HG02588 (cell line): ENCODE measurements at regions not wholly inside any gene's neighbourhood (a gene's known extent, or its start where the extent isn't known, plus 50 kb on each side); places are given as distances from the start of the nearest gene placed in this dataset.

Source experiments
- ATAC-seq: cut with Tn5 transposase; IDR thresholded peaks from one replicate; pipeline ENCODE4 v1.9.1; 2021; ENCODE audit warnings: mild to moderate bottlenecking, moderate library complexity; ENCODE audit not compliant: unreplicated experiment

GRCh38 chr10:113456741-113457140 lies 96.1 kb upstream of the HABP2 start:
- no peak for ATAC-seq

GRCh38 chr10:113457408-113457807 lies 95.4 kb upstream of the HABP2 start:
- ATAC-seq, result no peak

GRCh38 chr10:113458451-113458850 lies 94.4 kb upstream of the HABP2 start:
- ATAC-seq, result no peak

DNA sequence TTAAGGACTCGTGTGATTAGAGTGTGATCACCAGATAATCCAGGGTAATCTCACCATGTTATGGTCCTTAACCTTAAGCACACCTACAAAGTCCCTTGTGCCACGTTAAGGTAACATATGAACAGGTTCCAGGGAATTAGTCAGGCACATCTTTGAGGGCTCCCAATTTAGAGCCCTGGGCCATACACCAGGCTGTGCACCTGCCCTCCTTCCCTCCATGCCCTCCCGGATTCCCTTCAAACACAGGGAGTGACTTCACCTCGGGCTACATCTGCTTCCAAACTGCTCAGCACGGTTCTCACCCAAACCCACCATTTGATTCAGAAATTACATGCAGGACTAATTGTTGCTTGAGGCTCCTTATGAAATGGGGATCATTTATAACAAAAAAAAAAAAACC lies 93.9 kb upstream of the HABP2 start:
- no peak for ATAC-seq

DNA sequence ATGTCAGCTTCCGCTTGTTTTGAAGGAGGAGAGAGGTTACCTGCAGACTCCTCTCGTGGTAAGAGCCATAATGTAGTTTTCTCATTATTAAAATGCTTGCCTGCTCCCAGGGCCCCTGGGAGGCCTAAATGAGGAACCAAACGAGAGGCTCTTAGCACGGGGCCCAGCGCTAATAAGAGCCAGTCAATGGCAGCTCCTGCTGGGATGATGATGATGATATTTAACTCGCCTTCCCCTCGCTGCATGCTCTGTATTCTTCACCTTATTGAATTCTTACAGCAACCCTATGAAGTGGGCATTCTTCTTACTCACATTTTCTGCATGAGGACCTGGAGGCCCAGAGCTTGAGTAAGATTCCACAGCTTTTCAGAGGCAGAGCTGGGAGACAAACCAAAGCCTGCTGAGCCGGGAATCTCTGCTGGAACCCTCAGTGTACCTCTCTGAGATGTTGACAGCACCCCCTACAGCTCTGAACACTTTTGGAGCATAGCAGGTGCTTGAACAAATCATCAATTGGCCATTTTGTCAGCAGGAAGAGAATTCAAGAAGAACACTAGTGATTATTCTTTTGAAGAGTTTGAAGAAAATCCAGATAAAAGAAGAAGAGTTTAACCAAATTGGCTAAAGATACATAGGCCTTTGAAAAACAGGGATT lies 93.1 kb upstream of the HABP2 start:
- ATAC-seq, result no peak

DNA sequence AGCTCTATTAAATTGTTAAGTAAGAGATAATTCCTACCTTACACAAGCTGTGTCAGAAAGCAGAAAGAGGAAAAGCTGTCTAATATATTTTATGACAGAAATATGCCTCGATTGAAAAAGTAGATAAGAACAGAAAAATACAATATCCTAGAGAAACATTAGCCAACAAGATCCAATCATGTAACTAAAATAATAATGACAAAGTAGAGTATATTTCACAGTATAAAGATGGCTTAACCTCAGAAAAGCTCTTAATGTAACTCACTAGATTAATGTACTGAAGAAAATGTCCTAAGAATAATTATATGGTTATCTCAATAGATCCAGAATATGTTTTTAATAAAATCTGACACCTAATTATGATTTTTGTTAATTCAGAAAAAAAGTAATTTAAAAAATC lies 89.8 kb upstream of the HABP2 start:
- no peak for ATAC-seq

- no peak for ATAC-seq
Observed at GRCh38 chr10:113463777-113464176, 89.1 kb upstream of the HABP2 start.

DNA sequence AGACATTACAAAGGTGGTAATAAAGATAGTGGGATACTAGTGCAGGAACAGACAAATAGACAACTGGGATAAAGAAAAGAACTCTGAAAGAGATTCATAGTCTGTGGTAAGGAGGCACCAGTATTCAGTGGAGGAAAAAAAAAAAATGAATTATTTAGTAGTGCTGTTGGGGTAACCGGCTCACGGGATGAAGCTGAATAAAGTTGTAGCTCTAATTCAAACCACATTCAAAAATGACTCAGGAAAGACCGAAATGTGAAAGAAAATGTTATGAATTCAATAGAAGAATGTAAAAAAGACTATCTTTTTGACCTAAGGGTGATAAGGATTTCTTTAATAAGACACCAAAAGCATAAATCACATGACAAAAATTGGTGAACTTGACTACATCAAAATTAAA lies 83.1 kb upstream of the HABP2 start:
- no peak for ATAC-seq

DNA sequence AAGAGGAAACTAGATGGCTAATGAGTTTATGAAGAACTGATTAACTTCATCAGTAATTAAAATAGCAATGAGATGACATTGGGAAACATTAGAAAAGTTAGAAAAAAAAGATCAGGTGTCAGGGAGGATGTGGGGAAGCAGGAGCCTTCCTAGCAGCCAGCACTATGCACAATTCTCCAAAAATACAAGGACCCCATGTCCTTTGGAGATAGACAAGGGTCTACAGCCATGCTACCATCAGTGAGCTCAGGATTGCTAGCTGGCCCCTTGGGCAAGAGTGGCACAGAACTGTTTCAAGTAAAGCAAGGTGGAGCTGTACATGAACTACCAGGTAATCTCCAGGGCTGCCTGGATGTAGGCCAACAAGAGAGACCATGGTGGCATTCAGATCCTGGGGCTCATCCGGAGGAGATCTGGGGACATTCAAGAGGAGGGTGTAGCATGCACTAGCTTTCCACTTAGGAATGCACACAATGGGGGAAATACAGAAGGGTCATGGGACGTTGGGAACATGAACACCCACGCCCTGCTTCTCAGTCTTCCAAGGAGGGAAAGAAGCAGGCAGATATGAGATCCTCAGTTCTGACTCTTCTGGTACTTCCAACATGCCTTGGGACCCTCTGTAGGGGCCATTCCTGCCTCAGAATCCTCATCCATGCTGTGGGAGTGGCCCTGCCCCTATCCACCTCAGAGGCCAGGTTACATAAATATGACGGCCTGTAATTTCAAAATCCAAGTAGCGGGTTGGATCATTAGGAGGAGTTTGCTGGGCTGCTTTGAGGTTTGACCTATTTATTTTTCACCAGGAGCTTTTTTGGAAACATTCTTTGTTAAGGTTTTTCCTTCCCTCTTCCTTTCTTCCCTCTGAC lies 82.2 kb upstream of the HABP2 start:
- no peak for ATAC-seq

DNA sequence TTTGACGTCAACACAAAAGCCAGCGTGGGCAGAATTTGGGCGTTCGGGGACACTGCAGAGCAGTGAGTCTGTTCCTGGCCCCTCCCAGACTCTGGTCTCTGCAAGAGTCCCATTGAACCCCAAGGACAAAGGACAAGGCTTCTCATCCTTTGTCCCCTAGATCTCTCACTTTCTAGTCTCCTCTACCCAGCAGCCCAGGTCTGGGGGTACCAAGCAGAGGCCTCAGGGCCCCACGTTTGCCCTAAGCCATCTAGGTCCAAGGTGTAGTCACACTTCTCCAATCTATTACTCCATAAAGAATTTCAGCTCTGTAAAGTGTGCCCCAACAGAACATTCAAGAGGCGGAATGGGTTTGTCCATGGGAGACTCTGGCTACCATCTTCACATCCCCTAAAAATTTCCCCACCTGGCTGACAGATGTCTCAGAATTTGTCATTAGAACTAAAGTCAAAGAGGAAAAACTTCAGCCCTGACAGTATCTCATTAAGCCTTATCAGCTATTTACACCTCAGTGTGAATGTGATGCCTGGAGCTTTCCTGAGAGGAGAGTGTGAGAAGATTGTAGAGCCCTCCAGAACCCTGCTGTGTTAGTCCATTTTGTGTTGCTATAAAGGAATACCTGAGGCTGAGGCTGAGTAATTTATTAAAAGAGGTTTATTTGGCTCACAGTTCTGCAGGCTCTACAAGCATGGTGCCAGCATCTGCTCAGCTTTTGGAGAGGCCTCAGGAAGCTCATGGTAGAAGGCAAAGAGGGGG lies 81.4 kb upstream of the HABP2 start:
- no peak for ATAC-seq

GRCh38 chr10:113473011-113473410 lies 79.8 kb upstream of the HABP2 start:
- ATAC-seq, result no peak

DNA sequence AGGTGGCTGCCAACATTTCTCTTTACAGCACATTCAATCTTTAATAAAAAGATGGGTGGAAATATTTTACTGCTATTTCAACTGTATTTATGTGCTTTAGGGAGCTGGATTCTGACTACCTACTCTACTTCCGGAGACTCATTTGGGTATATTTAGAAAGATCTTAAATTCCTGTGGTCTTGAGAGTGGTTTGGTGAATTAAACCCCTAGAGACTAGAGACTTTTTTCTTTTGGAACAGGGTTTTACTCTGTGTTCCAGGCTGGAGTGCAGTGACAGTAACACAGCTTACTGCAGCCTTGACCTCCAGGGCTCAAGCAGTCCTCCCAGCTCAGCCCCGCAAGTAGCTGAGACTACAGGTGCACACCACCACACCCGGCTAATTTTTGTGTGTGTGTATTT lies 79.0 kb upstream of the HABP2 start:
- ATAC-seq, result no peak

GRCh38 chr10:113474752-113475151 lies 78.1 kb upstream of the HABP2 start:
- no peak for ATAC-seq

DNA sequence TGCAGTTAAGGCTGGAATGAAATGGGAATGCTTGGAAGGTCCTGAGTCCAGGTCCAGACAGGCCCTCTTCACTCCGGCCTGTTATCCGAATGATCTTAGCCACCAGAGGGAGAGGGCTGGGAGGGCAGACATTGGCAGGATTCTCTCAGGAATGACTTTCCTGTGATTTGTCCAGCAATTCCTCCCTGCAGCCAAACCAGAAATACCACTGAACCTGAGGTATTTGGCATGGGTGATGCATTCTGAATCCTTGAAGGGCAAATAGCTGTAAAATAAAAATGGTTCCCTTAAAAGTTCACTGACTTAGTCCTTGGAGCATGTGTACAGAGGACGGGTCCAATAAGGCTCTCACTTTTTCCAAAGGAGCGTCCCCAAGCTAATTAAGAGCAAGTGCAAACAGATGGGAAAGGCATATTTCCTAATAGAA lies 77.5 kb upstream of the HABP2 start:
- ATAC-seq, result no peak

DNA sequence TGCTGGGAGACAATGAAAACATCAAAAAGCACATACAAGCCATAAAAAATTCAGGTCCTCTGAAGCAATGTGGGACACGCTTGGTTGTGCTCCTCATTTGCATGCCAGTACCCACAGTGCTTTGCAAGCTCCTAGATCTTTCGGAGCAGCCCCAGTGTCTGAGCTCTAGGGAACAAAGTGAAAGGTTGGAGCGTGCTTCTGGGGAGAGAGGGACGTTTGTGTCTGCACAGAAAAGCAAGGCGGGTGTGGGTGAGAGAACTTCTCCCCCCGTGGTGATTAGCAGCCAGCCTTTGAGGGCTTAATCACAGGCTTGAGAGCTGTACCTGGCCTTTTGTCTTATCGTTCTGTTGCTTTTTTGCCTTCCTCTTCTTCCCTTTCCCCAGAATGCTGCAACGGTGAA lies 76.7 kb upstream of the HABP2 start:
- no peak for ATAC-seq

- no peak for ATAC-seq
Observed at GRCh38 chr10:113476673-113477072, 76.2 kb upstream of the HABP2 start.

- no peak for ATAC-seq
Observed at GRCh38 chr10:113477451-113477850, 75.4 kb upstream of the HABP2 start.

- no peak for ATAC-seq
Observed at GRCh38 chr10:113479346-113480080, 73.3 kb upstream of the HABP2 start.

GRCh38 chr10:113480081-113480360 lies 72.8 kb upstream of the HABP2 start:
- no peak for ATAC-seq

DNA sequence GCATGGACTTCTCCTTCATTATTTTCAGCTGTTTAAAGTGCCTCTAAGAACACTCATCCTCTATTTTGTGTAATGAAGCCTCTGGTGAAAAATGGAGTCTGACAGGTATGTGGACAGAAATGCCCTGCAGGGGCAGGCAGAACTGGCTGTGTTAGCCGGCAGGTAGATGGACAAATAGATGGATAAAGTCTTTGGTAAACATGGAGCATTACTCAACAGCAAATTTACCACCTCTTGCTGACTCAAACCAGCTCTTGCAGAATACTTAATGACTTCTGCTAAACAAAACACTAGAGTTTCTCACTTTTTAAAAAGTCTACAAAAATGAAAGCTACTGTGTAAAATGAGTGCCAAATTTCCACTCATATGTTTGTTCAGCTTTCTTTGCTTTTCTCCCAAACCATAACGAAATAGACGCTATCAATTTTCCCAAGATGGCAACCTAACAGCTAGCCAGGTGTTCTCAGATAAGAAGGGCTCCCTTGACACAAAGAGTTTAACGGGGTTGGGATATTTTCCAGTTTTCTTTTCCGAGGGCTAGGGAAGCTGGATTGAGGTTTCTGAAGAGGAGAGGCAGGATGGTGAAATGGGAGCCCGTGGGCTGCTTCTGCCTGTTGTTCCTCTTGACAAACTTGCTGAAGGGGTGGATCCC lies 71.9 kb upstream of the HABP2 start:
- ATAC-seq, result no peak

DNA sequence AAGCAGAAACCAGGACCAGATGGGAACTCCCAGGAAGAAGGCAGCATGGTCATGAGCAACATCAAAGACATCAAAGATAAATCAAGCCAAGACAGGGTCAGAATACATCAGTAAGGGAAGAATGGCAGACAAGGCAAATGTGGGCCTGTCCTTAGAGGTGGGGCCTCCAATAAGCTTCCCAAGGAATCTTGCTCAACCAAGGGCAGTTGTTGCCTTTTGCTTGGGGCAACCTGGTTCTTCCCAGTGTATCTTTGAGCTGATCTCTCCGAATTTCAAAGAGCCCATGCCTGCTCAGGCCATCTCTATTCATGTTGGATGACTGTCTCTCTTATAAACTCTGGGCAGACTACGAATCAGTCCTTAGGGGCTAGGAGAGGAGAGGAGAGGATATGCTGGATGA lies 68.4 kb upstream of the HABP2 start:
- ATAC-seq, result no peak
